HG03097 (cell line): ENCODE measurements at regions not wholly inside any gene's neighbourhood (a gene's known extent, or its start where the extent isn't known, plus 50 kb on each side); places are given as distances from the start of the nearest gene placed in this dataset.

ENCODE experiments used
- ATAC-seq: cut with Tn5 transposase; IDR thresholded peaks from one replicate; pipeline ENCODE4 v1.9.1; 2021; ENCODE audit not compliant: unreplicated experiment, low FRiP score

- ATAC-seq: no peak
Measured at GRCh38 chr6:14361297-14361696, 243.7 kb downstream of the CD83 start.

GRCh38 chr6:14361956-14362587 is 244.5 kb downstream of the CD83 start:
- ATAC-seq: no peak

- ATAC-seq: no peak
Measured at GRCh38 chr6:14364370-14364769, 246.8 kb downstream of the CD83 start.

GRCh38 chr6:14365393-14365792 is 247.8 kb downstream of the CD83 start:
- ATAC-seq: no peak

GRCh38 chr6:14366315-14366714 is 248.7 kb downstream of the CD83 start:
- no peak for ATAC-seq

- no peak for ATAC-seq
Measured at GRCh38 chr6:14366872-14367271, 249.3 kb downstream of the CD83 start.

GRCh38 chr6:14367296-14367695 is 249.7 kb downstream of the CD83 start:
- ATAC-seq: no peak

GRCh38 chr6:14369717-14370116 is 252.1 kb downstream of the CD83 start:
- ATAC-seq: no peak

GRCh38 chr6:14371530-14371929 is 254.0 kb downstream of the CD83 start:
- no peak for ATAC-seq

- ATAC-seq: no peak
Measured at GRCh38 chr6:14372734-14373489, 255.3 kb downstream of the CD83 start.

GRCh38 chr6:14373648-14374437 is 256.3 kb downstream of the CD83 start:
- no peak for ATAC-seq

GRCh38 chr6:14375930-14376329 is 258.4 kb downstream of the CD83 start:
- ATAC-seq: no peak

GRCh38 chr6:14379568-14379967 is 262.0 kb downstream of the CD83 start:
- ATAC-seq: no peak

GRCh38 chr6:14380086-14380820 is 262.7 kb downstream of the CD83 start:
- ATAC-seq: no peak

GRCh38 chr6:14380901-14381828 is 263.6 kb downstream of the CD83 start:
- ATAC-seq: no peak

GRCh38 chr6:14381829-14382677 is 264.5 kb downstream of the CD83 start:
- ATAC-seq: no peak

GRCh38 chr6:14382678-14383236 is 265.2 kb downstream of the CD83 start:
- no peak for ATAC-seq

GRCh38 chr6:14383393-14384174 is 266.0 kb downstream of the CD83 start:
- no peak for ATAC-seq
